H1 (cell line): ENCODE measurements at regions not wholly inside any gene's neighbourhood (a gene's known extent, or its start where the extent isn't known, plus 50 kb on each side); places are given as distances from the start of the nearest gene placed in this dataset.

Experiments used
- CTCF ChIA-PET: fragments of 300-600 bp; sonication (Branson Sonifier 250); formaldehyde crosslinking; loops from one replicate; lab custom pipeline; 2021; ENCODE audit not compliant: partially characterized antibody; lab: Charles Lee
- POLR2A ChIA-PET: fragments of 300-600 bp; sonication (Branson Sonifier 250); formaldehyde crosslinking; loops from one replicate; lab custom pipeline; 2021; ENCODE audit warnings: inconsistent platforms; ENCODE audit not compliant: partially characterized antibody; lab: Charles Lee
- DNase-seq, 2 experiments: peaks; one replicate each; pipeline versions ENCODE4 v3.0.0 to v3.0.0-alpha.2; 2010 to 2022; ENCODE audit warnings: low spot score in 2 of 2, low read depth in 1 of 2, mixed read lengths in 1 of 2
- FAIRE-seq: peaks from 2 replicates; lab custom pipeline; 2011; peaks lifted over from hg19 to GRCh38; lab: Jason Lieb, UNC
- H2AFZ ChIP-seq: 2 replicates; pipeline ENCODE4 v1.8.1; 2012; ENCODE audit warnings: low read length, inconsistent platforms
- H2AK5ac ChIP-seq: 2 replicates; pipeline ENCODE4 v1.6.1; 2013; ENCODE audit warnings: low read depth, low read length
- H2BK120ac ChIP-seq: replicated peaks from 2 replicates; pipeline ENCODE3; 2013; ENCODE audit warnings: low read depth, low read length, inconsistent platforms
- H2BK12ac ChIP-seq: 2 replicates; pipeline ENCODE4 v1.6.1; 2013; ENCODE audit warnings: low read depth, low read length
- H2BK15ac ChIP-seq: 2 replicates; pipeline ENCODE4 v1.6.1; 2013; ENCODE audit warnings: low read length
- H2BK20ac ChIP-seq: 2 replicates; pipeline ENCODE4 v1.6.1; 2013; ENCODE audit warnings: low read length
- H2BK5ac ChIP-seq: 2 replicates; pipeline ENCODE4 v1.6.1; 2013; ENCODE audit warnings: low read depth, low read length
- H3K14ac ChIP-seq: 2 replicates; pipeline ENCODE4 v1.6.1; 2013; ENCODE audit warnings: inconsistent platforms; ENCODE audit not compliant: insufficient read length
- H3K18ac ChIP-seq: 2 replicates; pipeline ENCODE4 v1.6.1; 2013; ENCODE audit warnings: low read length; ENCODE audit errors: extremely low read depth
- H3K23ac ChIP-seq: 2 replicates; pipeline ENCODE4 v1.6.1; 2013; ENCODE audit warnings: inconsistent platforms; ENCODE audit not compliant: insufficient read length
- H3K23me2 ChIP-seq: 2 replicates; pipeline ENCODE4 v1.6.1; 2013; ENCODE audit warnings: low read depth, low read length
- H3K27ac ChIP-seq: 2 replicates; pipeline ENCODE4 v1.6.1; 2011; ENCODE audit warnings: low read depth, low read length, inconsistent platforms
- H3K27me3 ChIP-seq, 4 experiments: replicated peaks in 1 of 4; 1 replicate in 1 of 4; 2 replicates in 3 of 4; pipeline versions ENCODE4 v1.6.1 to v1.8.1; 2011 to 2013; ENCODE audit warnings: low read length in 3 of 4, mild to moderate bottlenecking in 3 of 4, inconsistent platforms in 2 of 4, mixed read lengths in 2 of 4, moderate library complexity in 1 of 4; ENCODE audit not compliant: control insufficient read depth in 3 of 4, insufficient read depth in 3 of 4; ENCODE audit errors: extremely low read depth in 1 of 4
- H3K36me3 ChIP-seq, 4 experiments: 2 replicates each; pipeline versions ENCODE4 v1.6.1 to v1.8.1; 2011 to 2013; ENCODE audit warnings: mild to moderate bottlenecking in 4 of 4, low read length in 3 of 4, moderate library complexity in 2 of 4, control low read depth in 1 of 4, inconsistent platforms in 1 of 4; ENCODE audit not compliant: insufficient read depth in 4 of 4, control insufficient read depth in 2 of 4
- H3K4ac ChIP-seq: replicated peaks from 2 replicates; pipeline ENCODE3; 2013; ENCODE audit warnings: low read length, low read depth, mixed read lengths, inconsistent platforms; ENCODE audit not compliant: insufficient read length
- H3K4me1 ChIP-seq, 4 experiments: replicated peaks in 1 of 4; 1 replicate in 1 of 4; 2 replicates in 3 of 4; pipeline versions ENCODE4 v1.6.1 to v1.8.1; 2011 to 2013; ENCODE audit warnings: low read length in 3 of 4, inconsistent platforms in 2 of 4, mixed read lengths in 1 of 4; ENCODE audit not compliant: insufficient read depth in 4 of 4, control insufficient read depth in 3 of 4
- H3K4me2 ChIP-seq, 2 experiments: 2 replicates each; pipeline versions ENCODE4 v1.6.1 to v1.8.1; 2011 to 2013; ENCODE audit warnings: low read depth in 2 of 2, low read length in 2 of 2, control low read depth in 1 of 2, inconsistent platforms in 1 of 2, mild to moderate bottlenecking in 1 of 2; ENCODE audit not compliant: insufficient read depth in 1 of 2
- H3K4me3 ChIP-seq, 4 experiments: fragments of 200-600, 300-600 bp in 1 of 4; sonication (generic), shearing (Covaris generic), sonication (Bioruptor Twin) in 1 of 4; 2 replicates each; pipeline versions ENCODE4 v1.5.1 to v1.8.1; 2011 to 2016; ENCODE audit warnings: low read length in 4 of 4, low read depth in 3 of 4, control low read depth in 2 of 4, inconsistent platforms in 2 of 4, mild to moderate bottlenecking in 2 of 4, mixed read lengths in 1 of 4, moderate library complexity in 1 of 4; ENCODE audit not compliant: insufficient read depth in 2 of 4; ENCODE audit errors: extremely low read depth in 1 of 4
- H3K56ac ChIP-seq: replicated peaks from 2 replicates; pipeline ENCODE3; 2013; ENCODE audit warnings: low read depth, mild to moderate bottlenecking, mixed read lengths, low read length, inconsistent platforms; ENCODE audit not compliant: insufficient read length
- H3K79me1 ChIP-seq: 2 replicates; pipeline ENCODE4 v1.6.1; 2013; ENCODE audit warnings: low read depth, low read length, control low read depth
- H3K79me2 ChIP-seq, 2 experiments: 2 replicates each; pipeline versions ENCODE4 v1.6.1 to v1.8.1; 2012 to 2013; ENCODE audit warnings: low read length in 2 of 2, mild to moderate bottlenecking in 2 of 2, inconsistent platforms in 1 of 2; ENCODE audit not compliant: insufficient read depth in 2 of 2, control insufficient read depth in 1 of 2
- H3K9ac ChIP-seq, 4 experiments: replicated peaks in 1 of 4; 1 replicate in 1 of 4; 2 replicates in 3 of 4; pipeline versions ENCODE4 v1.6.1 to v1.8.1; 2011 to 2013; ENCODE audit warnings: low read depth in 3 of 4, low read length in 3 of 4, control low read depth in 2 of 4, mild to moderate bottlenecking in 2 of 4, moderate library complexity in 2 of 4, inconsistent platforms in 1 of 4; ENCODE audit errors: extremely low read depth in 1 of 4
- H3K9me3 ChIP-seq, 2 experiments: 2 replicates each; pipeline versions ENCODE4 v1.6.1 to v1.8.1; 2012 to 2013; ENCODE audit warnings: mild to moderate bottlenecking in 2 of 2, moderate library complexity in 2 of 2, control low read depth in 1 of 2, inconsistent platforms in 1 of 2, low read depth in 1 of 2, low read length in 1 of 2, mixed read lengths in 1 of 2; ENCODE audit not compliant: insufficient read depth in 2 of 2
- H4K20me1 ChIP-seq, 2 experiments: replicated peaks in 1 of 2; 2 replicates each; pipeline versions ENCODE3 to v1.8.1; 2011 to 2013; ENCODE audit warnings: inconsistent platforms in 2 of 2, low read length in 2 of 2, mild to moderate bottlenecking in 1 of 2; ENCODE audit not compliant: insufficient read depth in 2 of 2, control insufficient read depth in 1 of 2
- H4K5ac ChIP-seq: 2 replicates; pipeline ENCODE4 v1.6.1; 2013; ENCODE audit warnings: low read length, low read depth, mixed read lengths, inconsistent platforms; ENCODE audit not compliant: insufficient read length
- H4K8ac ChIP-seq: 2 replicates; pipeline ENCODE4 v1.8.0; 2013; ENCODE audit warnings: mild to moderate bottlenecking, moderate library complexity, low read length, inconsistent platforms; ENCODE audit not compliant: insufficient read depth; ENCODE audit errors: extremely low read depth
- H4K91ac ChIP-seq: replicated peaks from 2 replicates; pipeline ENCODE3; 2013; ENCODE audit warnings: low read length, mixed read lengths, inconsistent platforms; ENCODE audit not compliant: insufficient read length
- CBX8 ChIP-seq: fragments of 300-800, 300-1000 bp; sonication (generic); IDR thresholded peaks from 2 replicates; pipeline ENCODE4 v1.7.1; 2016; ENCODE audit warnings: low read depth, low read length, borderline replicate concordance
- CEBPB ChIP-seq: IDR thresholded peaks from 2 replicates; pipeline ENCODE4 v1.6.1; 2012; ENCODE audit warnings: low read depth, low read length
- CHD2 ChIP-seq: IDR thresholded peaks from 2 replicates; pipeline ENCODE4 v1.6.1; 2012; ENCODE audit warnings: low read length, improper control_type of control experiment
- E2F6 ChIP-seq: IDR thresholded peaks from 2 replicates; pipeline ENCODE4 v1.6.1; 2012; ENCODE audit warnings: inconsistent platforms
- EGR1 ChIP-seq: IDR thresholded peaks from 2 replicates; pipeline ENCODE4 v1.6.1; 2011; ENCODE audit warnings: low read depth, low read length, borderline replicate concordance
- HDAC2 ChIP-seq, 2 experiments: fragments of 300-600 bp in 1 of 2; sonication (generic) in 1 of 2; IDR thresholded peaks; 2 replicates each; pipeline ENCODE4 v1.6.1; 2011 to 2012; ENCODE audit warnings: low read depth in 2 of 2, low read length in 2 of 2, mild to moderate bottlenecking in 2 of 2, moderate library complexity in 2 of 2, borderline replicate concordance in 1 of 2, inconsistent platforms in 1 of 2
- NRF1 ChIP-seq: IDR thresholded peaks from 2 replicates; pipeline ENCODE4 v1.6.1; 2011; ENCODE audit warnings: mild to moderate bottlenecking, low read depth, low read length, improper control_type of control experiment
- POLR2A ChIP-seq, 2 experiments: IDR thresholded peaks; 1 replicate in 1 of 2; 2 replicates in 1 of 2; pipeline ENCODE4 v1.6.1; 2011; ENCODE audit warnings: low read depth in 2 of 2, low read length in 2 of 2, mild to moderate bottlenecking in 2 of 2; ENCODE audit errors: control extremely low read depth in 1 of 2
- SIX5 ChIP-seq: IDR thresholded peaks from 2 replicates; pipeline ENCODE4 v1.6.1; 2011; ENCODE audit warnings: mild to moderate bottlenecking, low read depth, low read length
- SP4 ChIP-seq: IDR thresholded peaks from 2 replicates; pipeline ENCODE4 v1.6.1; 2012; ENCODE audit warnings: low read length, inconsistent platforms
- SUZ12 ChIP-seq: fragments of 200-600 bp; sonication (generic); IDR thresholded peaks from 2 replicates; pipeline ENCODE4 v1.6.1; 2012; ENCODE audit warnings: mild to moderate bottlenecking, inconsistent platforms, low read length, moderate library complexity, mixed read lengths
- TCF12 ChIP-seq: IDR thresholded peaks from 2 replicates; pipeline ENCODE4 v1.6.1; 2011; ENCODE audit warnings: low read depth, mild to moderate bottlenecking, low read length
- ZNF274 ChIP-seq: IDR thresholded peaks from 2 replicates; pipeline ENCODE4 v1.7.0; 2012; ENCODE audit warnings: low read length, borderline replicate concordance; ENCODE audit errors: extremely low read depth
- whole genome bisulfite sequencing, 2 experiments: shearing (Covaris generic) in 1 of 2; methylation state at CpG; one replicate each; pipeline versions ENCODE4 v1.1.6 to v1.1.7; 2013 to 2015; ENCODE audit warnings: low lambda C conversion rate in 2 of 2, mixed read lengths in 2 of 2, inconsistent platforms in 1 of 2, low coverage in 1 of 2, missing lambda C conversion rate in 1 of 2; ENCODE audit not compliant: insufficient replicate concordance in 2 of 2, insufficient coverage in 1 of 2, insufficient read length in 1 of 2; ENCODE audit errors: extremely low coverage in 1 of 2, missing lambda C conversion rate in 1 of 2; 5-methylcytosine and 5-hydroxymethylcytosine counted together

DNA sequence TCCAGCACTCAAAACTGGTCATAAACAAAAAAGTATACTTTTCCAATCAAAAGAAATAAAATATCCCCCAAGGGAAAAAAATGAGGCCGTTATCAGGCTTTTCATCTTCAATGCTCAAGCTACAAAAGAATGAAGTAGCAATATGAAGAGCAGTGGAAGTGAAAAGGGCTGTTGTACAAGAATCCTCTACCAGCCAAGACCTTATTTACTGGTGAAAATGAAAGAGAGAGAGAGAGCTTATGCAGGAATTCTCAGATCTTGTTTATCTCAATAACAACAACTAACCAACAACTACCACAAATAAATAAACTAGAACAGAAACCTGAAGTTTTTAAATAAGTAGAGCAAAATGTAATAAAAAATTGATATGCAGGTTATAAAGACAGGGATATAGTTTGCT is 400.6 kb downstream of the HDGFL1 start:
- Histone ChIP-seq H3K4ac (no peak overlapping the region), H4K91ac (no peak overlapping the region), H2BK20ac (no peak overlapping the region), H3K4me2 (no peak overlapping the region), H3K27me3 (no peaks in the 10 kb centered on the region), H2BK12ac (no peak overlapping the region), H2BK15ac (no peak overlapping the region), H3K23me2 (no peaks in the 10 kb centered on the region), H3K9ac (no peak overlapping the region), H2BK120ac (no peak overlapping the region), H3K4me1 (no peaks in the 10 kb centered on the region), H3K4me3 (no peak overlapping the region), H2BK5ac (no peak overlapping the region), H2AFZ (no peak overlapping the region), H4K8ac (no peak overlapping the region), H3K79me1 (no peaks in the 10 kb centered on the region), H3K79me2 (no peaks in the 10 kb centered on the region), H3K18ac (no peak overlapping the region), H3K56ac (no peak overlapping the region), H3K23ac (no peak overlapping the region), H3K9me3 (no peaks in the 10 kb centered on the region), H4K5ac (no peak overlapping the region), H2AK5ac (no peak overlapping the region), H3K36me3 (no peaks in the 10 kb centered on the region), H4K20me1 (no peaks in the 10 kb centered on the region), H3K27ac (no peak overlapping the region), H3K14ac (no peak overlapping the region)
- TF ChIP-seq E2F6 (no peak), SP4 (no peak), SIX5 (no peak), HDAC2 (IDR thresholded peaks at IDR 0.05; ENCODE audit: borderline replicate concordance in 1 of 2, low read depth in 2 of 2, low read length in 2 of 2) (no peak), CBX8 (no peak), POLR2A (IDR thresholded peaks at IDR 0.05; ENCODE audit: control extremely low read depth in 1 of 2, low read depth in 2 of 2, low read length in 2 of 2) (no peak), EGR1 (no peak), ZNF274 (no peak), NRF1 (no peak), CEBPB (no peak), CHD2 (no peak), TCF12 (no peak), SUZ12 (no peak)
- DNase-seq = no peak
- no peak for FAIRE-seq
- CTCF ChIA-PET = no interaction called here
- 82% methylated on average over 1 of the region's 1 CpG; no CpG with 5 or more reads in 1 of the 2 experiments for WGBS, 2 experiments
- POLR2A ChIA-PET = no interaction called here
